Fibroblast of skin of right biceps (primary cell): ENCODE measurements at regions not wholly inside any gene's neighbourhood (a gene's known extent, or its start where the extent isn't known, plus 50 kb on each side); places are given as distances from the start of the nearest gene placed in this dataset.
A peak's percentile ranks its signal among the peaks of the same experiment; 100 is the strongest.

Source experiments
- DNase-seq: peaks from one replicate; pipeline ENCODE4 v3.0.0-alpha.2; 2013

- peak; percentile 15 for DNase-seq
Measured at GRCh38 chr3:189455641-189456417, 175.4 kb upstream of the TP63 start.

GRCh38 chr3:189457201-189457607 lies 174.0 kb upstream of the TP63 start:
- peak; percentile 70 for DNase-seq

DNA sequence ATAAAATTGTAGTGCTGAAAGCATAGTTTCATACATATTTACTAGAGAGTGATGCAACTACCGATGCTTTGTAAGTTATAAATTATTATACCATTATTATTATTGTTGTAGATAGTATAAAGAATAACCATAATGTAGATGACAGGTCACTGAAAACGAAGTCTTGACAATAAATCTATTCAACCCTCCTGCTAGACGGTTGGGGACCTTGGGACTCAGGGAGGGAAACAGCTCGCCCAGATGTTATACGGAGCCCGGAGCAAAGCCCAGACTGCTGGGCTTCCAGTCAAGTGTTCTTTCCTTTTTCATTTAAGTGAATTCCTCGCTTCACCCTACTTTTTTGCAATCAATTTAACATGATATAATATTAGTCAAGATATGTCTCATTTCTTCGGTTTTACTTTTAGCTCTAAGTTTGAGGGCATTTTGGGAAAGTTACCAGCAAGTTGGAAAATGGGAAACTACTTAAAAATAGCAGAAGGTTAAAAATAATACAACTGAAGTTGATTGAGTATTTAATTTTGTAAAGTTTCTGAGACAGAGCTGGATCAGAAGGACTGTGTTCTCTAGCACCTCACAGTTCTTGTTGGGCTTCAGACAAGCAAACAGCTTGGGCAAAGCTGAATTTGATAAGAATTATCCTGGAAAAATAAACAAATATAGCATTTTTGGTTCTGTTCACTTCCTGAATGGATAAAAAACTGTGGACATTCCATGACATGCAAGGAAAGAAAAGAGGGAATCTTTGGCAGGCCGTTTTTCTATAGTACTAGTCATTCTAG lies 173.4 kb upstream of the TP63 start:
- no peak for DNase-seq

GRCh38 chr3:189458528-189458927 lies 172.7 kb upstream of the TP63 start:
- DNase-seq, result peak; percentile 9

- no peak for DNase-seq
Measured at GRCh38 chr3:189459231-189459630, 172.0 kb upstream of the TP63 start.

DNA sequence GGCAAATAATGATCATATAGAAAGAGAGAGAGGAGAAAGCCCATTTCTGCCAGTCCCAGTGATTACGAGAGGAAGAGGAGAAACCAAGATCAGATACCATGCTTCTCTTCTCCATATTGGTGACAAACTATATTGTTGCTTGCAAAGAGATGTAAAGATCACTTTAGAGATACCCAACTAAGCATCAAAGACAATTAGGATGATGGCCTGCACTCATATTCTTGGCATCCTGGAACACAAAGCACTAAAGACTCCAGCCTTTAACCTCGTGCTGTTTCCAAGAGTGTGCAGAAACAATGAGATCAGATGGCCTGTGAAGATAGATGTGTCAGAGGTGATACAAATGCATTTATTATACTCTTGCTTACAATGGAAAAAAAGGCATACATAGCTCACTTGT lies 170.7 kb upstream of the TP63 start:
- no peak for DNase-seq

GRCh38 chr3:189464799-189465198 lies 166.4 kb upstream of the TP63 start:
- no peak for DNase-seq

GRCh38 chr3:189466004-189466403 lies 165.2 kb upstream of the TP63 start:
- DNase-seq, result no peak

GRCh38 chr3:189467451-189467850 lies 163.7 kb upstream of the TP63 start:
- DNase-seq, result no peak

GRCh38 chr3:189474944-189475343 lies 156.2 kb upstream of the TP63 start:
- no peak for DNase-seq

- DNase-seq, result no peak
Measured at GRCh38 chr3:189477614-189478013, 153.6 kb upstream of the TP63 start.

GRCh38 chr3:189486556-189486955 lies 144.6 kb upstream of the TP63 start:
- no peak for DNase-seq

DNA sequence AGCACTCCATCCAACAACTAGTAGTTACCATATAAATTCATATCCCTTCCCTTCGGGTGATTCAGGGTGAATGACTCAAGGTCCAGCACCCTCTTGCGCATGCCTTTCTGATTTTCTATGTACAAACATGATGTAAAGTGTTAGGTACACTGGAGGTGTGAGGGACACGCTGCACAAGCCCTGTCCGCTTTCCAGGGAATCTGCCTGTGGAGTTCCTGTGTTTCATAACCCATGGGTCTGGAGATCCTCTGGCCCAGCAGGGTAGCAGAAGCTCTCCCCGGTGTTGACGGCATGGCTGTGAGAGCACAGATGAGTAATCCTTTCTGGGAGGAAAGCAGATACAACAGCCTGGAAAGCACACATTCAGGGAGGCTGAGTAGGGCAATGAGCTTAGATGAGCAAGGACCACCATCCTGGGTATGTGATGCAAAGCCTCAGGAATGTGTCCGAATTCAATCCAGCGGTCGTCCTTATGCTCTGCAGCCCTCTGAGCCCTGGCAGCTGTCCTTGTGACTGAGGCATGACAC lies 142.9 kb upstream of the TP63 start:
- peak; percentile 90 for DNase-seq

DNA sequence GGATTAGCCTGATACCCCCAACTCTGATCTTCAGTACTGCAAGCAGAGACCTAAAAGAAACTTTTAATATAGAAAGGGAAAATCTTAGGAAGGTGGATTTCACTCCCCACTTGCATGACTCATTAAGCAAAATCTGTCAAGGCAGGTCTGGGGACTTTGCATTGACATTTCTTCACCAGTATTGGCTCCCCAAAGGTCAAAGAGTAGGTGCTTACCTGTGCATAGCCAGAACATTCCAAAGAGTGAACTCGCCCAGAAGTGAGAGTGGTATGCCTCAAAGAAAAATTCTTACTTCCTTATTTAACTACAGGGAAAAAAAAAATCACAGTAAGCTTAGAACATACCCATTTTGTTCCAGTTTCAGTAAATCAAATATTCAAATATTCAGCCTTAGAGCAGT lies 140.9 kb upstream of the TP63 start:
- no peak for DNase-seq

- DNase-seq, result no peak
Measured at GRCh38 chr3:189490749-189491148, 140.4 kb upstream of the TP63 start.

DNA sequence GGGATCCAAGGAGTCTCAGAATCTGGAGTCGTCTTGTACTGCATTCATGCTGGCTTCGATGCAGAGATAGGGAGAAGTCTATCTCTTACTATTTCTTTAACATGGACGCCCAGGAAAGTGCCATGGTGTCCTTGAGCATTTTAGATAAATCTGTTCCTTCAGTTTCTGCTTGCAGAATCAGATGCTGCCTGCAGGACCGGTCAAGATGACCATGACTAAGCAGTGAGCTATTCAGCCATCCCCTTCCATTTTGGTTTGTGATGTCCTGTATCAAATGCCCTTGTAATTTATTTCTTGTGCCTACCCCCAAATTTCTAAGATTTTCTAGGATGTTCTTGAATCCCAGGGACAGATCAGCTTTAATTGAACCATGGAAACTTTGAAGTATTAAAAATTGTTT lies 139.4 kb upstream of the TP63 start:
- no peak for DNase-seq

DNA sequence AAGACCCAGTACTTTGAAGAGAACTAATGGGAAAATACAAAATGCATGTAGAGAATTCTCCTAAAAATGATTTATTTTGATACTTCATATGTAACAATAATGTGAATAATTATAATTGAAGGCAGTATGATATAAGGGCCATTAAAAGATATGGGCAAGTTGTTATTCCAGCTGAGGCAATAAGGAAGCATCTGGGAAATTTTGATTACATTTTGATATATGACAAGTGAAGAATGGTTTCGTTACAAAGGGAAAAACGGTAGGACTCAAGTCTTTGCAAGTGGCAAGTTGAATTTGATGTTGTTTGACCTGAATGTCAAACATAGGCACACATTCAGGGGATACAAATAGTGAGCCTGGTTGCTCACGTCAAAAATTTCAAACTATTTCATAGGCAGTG lies 137.9 kb upstream of the TP63 start:
- no peak for DNase-seq

GRCh38 chr3:189494632-189495031 lies 136.6 kb upstream of the TP63 start:
- no peak for DNase-seq

DNA sequence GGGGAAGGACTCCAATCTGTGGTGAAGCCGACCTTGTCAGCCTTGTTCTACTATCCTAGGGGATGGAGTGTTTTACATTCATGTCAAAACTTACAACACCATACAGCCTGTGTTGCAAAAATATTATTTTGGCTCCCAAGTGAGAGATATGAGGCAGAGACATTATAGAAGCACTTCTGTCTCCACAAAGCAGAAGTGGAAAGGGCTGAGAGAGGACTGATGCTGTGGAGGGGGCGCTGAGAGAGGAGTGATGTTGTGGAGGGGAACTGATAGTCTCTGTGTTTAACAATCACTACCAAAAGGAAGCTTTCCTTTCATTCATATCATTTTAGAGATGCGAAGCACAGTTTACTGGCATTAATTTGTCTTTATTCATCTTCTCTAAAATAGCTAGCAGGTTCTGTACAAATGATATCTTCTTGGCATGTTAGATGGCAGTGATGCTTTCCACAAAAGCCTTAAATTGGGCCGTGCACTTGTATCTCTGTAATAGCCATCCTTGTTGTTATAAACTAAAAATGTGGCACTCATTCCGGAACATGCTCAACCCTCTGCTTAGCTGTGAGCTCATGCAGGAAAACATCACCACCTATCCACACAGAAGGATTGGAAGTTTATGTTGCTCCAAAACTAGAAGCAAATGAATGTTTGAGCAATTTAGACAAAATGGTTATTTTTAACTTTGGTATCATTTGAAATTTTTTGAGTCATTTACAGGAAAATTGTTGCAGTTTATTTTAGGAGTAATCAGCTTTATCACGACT lies 134.6 kb upstream of the TP63 start:
- DNase-seq, result no peak

DNA sequence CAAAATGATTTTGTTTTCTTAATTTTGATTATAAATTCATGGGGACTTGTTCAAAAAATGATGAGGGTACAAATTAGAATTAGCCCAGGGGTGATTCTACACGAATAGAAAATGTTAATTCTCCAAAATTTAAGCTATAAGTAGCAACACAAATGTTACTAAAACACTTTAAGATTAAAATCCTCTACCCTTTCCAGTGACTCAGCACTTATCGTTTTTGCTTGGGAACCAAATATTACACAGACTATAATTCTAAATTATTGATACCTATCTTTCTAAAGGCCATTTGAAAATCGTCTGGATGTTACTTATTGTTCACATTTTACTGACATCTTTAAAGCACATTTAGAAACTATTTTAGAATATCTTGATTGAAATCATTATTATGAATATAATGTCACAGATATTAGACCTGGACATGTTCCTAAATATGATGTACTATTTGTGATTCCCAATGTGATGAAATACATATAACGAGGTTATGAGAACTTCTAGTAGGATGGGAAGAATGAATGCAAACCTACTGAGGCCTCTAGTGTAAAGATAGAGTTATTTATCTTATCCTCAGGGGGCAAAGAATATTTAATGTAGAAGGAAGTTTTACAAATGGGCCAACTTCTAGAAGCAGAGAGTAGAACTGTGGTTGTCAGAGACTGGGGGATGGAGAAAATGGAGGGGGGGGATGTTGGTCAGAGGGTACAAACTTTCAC lies 132.0 kb upstream of the TP63 start:
- DNase-seq, result no peak

GRCh38 chr3:189500299-189500698 lies 130.9 kb upstream of the TP63 start:
- DNase-seq, result no peak

DNA sequence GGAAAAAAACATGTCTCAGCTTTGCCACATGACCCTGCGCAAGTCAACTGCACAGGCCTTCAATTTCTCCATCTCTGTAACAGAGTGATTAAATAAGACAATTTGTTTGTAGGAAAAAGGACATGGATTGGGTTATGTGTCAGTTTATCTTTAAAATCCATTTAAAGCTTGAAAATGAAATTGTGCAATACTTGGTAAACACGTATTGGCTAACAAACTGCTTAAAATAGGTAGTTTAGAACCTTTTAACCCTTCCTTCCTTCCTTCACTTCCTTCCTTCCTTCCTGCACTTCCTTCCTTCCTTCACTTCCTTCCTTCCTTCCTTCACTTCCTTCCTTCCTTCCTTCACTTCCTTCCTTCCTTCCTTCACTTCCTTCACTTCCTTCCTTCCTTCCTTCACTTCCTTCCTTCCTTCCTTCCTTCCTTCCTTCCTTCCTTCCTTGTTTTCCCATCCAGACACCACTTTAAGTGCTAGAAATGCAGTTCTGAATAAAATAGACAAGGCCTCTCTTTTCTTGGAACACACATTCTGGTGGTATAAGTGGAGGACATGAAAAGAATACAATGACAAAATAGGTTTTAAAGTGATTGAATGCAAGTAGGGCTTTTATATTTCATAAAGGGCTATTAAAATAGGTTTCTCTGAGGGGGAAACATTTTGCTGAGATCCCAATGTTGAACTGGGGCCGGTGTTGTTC lies 130.2 kb upstream of the TP63 start:
- DNase-seq, result no peak
